ENCODE measurements at regions not wholly inside any gene's neighbourhood (a gene's known extent, or its start where the extent isn't known, plus 50 kb on each side); places are given as distances from the start of the nearest gene placed in this dataset.
"Not testable (repeated sequence)": the region's sequence is repeated elsewhere in the genome, so short reads cannot be mapped to it uniquely, and the experiment has no call there.

DNA sequence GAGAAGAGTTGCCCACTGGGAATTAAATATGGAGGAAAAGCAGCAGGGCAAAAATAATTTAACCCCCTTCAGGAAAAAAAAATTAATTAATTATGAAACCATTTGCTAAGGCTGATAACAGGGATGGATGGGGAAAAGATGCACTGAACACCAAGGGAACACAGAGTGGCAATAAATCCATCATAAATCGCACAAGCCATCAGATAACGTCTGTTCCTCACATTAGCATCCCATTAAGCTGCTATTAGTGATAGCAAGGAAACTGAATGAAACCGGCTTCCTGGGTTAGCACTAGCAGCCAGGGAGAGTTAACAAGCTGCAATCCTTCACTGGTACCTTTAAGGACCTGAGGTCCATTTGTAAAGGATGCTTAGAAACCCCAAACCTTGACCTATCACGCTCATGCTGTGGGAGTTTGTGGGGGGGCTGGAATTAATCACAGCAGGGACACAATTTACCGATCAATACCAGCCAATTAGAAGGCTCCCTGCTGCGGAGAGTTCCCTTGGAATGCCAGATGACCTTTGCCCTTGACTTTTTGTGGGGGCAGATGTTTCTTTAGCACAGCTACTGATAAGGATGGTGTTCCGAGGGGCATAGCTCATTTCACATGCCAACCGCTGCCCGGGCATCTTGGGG lies 175.5 kb upstream of the KLF7 start:
- CTCF ChIA-PET, result interaction anchor here (1.4 kb wide), 1 partner anchor 559 kb away, joined by 3 read pairs; no protein-coding TSS in a partner anchor
- H3K36me3 Mint-ChIP-seq (ENCODE audit: low read depth), result no peaks in the 10 kb centered on the region
- ATAC-seq (ENCODE audit: low read depth) (no peak), DNase-seq (no peak)
- POLR2A ChIA-PET, result interaction anchor here (0.6 kb wide), 1 partner anchor 11 kb away, joined by 3 read pairs; no protein-coding TSS in a partner anchor
- TF ChIP-seq, protein P1, sequence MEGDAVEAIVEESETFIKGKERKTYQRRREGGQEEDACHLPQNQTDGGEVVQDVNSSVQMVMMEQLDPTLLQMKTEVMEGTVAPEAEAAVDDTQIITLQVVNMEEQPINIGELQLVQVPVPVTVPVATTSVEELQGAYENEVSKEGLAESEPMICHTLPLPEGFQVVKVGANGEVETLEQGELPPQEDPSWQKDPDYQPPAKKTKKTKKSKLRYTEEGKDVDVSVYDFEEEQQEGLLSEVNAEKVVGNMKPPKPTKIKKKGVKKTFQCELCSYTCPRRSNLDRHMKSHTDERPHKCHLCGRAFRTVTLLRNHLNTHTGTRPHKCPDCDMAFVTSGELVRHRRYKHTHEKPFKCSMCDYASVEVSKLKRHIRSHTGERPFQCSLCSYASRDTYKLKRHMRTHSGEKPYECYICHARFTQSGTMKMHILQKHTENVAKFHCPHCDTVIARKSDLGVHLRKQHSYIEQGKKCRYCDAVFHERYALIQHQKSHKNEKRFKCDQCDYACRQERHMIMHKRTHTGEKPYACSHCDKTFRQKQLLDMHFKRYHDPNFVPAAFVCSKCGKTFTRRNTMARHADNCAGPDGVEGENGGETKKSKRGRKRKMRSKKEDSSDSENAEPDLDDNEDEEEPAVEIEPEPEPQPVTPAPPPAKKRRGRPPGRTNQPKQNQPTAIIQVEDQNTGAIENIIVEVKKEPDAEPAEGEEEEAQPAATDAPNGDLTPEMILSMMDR (IDR thresholded peaks at IDR 0.05), result no peak
- H3K4me3 Mint-ChIP-seq, result no peak overlapping the region
- peaks cover 9% of the 10 kb centered on the region for H3K4me1 Mint-ChIP-seq
- intact Hi-C loops (cut with micrococcal nuclease), result no loop called here
- peaks cover 3% of the 10 kb centered on the region for H3K9me3 Mint-ChIP-seq
- no peaks in the 10 kb centered on the region for H3K27me3 Mint-ChIP-seq
- H3K27ac Mint-ChIP-seq, result no peak overlapping the region

DNA sequence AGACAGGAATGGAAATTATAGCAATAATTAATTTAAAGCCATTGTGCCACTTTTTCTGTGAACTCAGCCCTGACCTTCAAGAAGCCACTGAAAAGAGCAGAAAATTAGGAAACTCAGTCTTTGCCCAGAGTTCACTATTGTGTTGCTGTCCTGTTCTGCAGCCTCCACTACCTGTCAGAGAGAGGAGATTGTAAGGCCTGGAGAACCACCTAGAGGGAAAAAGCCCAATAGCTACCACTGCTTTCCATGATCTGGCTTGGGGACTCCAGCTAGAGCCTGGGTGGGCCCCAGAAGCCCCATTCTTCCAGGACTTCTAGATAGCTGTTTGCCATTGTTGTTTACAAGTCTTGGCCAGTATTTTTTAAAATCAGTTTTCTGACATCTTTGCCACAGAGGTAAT lies 176.1 kb upstream of the KLF7 start:
- H3K27ac Mint-ChIP-seq, result no peak overlapping the region
- no peak overlapping the region for H3K4me3 Mint-ChIP-seq
- intact Hi-C loops (cut with micrococcal nuclease), result no loop called here
- H3K4me1 Mint-ChIP-seq, result peaks cover 8% of the 10 kb centered on the region
- DNase-seq (no peak), ATAC-seq (ENCODE audit: low read depth) (no peak)
- H3K36me3 Mint-ChIP-seq (ENCODE audit: low read depth), result peaks cover 2% of the 10 kb centered on the region
- ChIA-PET POLR2A (no interaction called here), CTCF (interaction anchor here (1.4 kb wide), 1 partner anchor 560 kb away, joined by 3 read pairs; no protein-coding TSS in a partner anchor)
- peaks cover 7% of the 10 kb centered on the region for H3K9me3 Mint-ChIP-seq
- TF ChIP-seq, protein P1 (IDR thresholded peaks at IDR 0.05), result no peak
- H3K27me3 Mint-ChIP-seq, result no peaks in the 10 kb centered on the region

DNA sequence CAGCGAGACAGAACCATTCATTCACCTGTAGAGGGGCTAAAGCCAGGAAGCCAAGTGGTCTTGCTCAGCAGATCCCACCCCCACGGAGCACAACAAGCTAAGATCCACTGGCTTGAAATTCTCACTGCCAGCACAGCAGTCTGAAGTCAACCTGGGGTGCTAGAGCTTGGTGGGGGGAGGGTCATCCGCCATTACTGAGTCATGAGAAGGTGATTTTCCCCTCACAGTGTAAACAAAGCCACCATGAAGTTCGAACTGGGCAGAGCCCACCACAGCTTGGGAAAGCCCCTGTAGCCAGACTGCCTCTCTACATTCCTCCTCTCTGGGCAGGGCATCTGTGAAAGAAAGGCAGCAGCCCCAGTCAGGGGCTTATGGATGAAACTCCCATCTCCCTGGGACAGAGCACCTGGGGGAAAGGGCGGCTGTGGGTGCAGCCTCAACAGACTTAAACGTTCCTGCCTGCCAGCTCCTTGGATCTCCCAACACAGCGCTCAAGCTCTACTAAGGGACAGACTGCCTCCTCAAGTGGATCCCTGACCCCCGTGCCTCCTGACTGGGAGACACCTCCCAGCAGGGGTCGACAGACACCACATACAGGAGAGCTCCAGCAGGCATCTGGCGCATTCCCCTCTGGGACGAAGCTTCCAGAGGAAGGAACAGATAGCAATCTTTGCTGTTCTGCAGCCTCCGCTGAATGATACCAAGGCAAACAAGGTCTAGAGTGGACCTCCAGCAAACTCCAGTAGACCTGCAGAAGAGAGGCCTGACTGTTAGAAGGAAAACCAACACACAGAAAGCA lies 179.0 kb upstream of the KLF7 start:
- peaks cover 20% of the 10 kb centered on the region for H3K9me3 Mint-ChIP-seq
- H3K36me3 Mint-ChIP-seq (ENCODE audit: low read depth); CTCF ChIA-PET; DNase-seq; POLR2A ChIA-PET; H3K27ac Mint-ChIP-seq; ATAC-seq (ENCODE audit: low read depth); H3K4me3 Mint-ChIP-seq; intact Hi-C loops (cut with micrococcal nuclease); H3K4me1 Mint-ChIP-seq; H3K27me3 Mint-ChIP-seq: not testable (repeated sequence)

DNA sequence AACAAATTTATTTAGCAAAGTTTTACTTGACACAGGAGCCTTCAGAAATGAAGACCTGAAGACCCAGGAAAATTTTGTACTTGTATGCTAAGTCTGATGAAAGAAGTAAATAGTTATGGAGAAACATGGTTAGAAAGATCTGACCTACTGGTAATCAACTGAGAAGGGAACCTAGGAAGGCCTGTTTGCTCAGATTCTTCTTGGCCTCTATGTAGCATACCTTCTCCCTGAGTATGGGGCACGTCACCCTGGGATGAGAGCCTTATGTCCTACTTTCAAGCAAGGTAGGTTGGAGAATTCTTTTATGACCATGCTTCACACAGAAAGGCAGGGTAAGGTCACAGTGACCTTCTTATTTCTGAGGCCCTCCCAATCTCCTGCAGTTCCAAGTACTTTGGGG lies 178.6 kb upstream of the CREB1 start:
- Mint-ChIP-seq H3K9me3 (peaks cover 17% of the 10 kb centered on the region), H3K4me3 (no peak overlapping the region), H3K4me1 (peaks cover 2% of the 10 kb centered on the region), H3K36me3 (ENCODE audit: low read depth) (peaks cover 5% of the 10 kb centered on the region), H3K27ac (no peak overlapping the region), H3K27me3 (no peaks in the 10 kb centered on the region)
- ChIA-PET CTCF (no interaction called here), POLR2A (no interaction called here)
- DNase-seq (no peak), ATAC-seq (ENCODE audit: low read depth) (no peak)
- TF ChIP-seq, protein P1 (IDR thresholded peaks at IDR 0.05), result no peak
- intact Hi-C loops (cut with micrococcal nuclease), result loop anchor here (5.0 to 10.0 kb wide), 2 partner anchors 209 to 546 kb away; no protein-coding TSS in a partner anchor

DNA sequence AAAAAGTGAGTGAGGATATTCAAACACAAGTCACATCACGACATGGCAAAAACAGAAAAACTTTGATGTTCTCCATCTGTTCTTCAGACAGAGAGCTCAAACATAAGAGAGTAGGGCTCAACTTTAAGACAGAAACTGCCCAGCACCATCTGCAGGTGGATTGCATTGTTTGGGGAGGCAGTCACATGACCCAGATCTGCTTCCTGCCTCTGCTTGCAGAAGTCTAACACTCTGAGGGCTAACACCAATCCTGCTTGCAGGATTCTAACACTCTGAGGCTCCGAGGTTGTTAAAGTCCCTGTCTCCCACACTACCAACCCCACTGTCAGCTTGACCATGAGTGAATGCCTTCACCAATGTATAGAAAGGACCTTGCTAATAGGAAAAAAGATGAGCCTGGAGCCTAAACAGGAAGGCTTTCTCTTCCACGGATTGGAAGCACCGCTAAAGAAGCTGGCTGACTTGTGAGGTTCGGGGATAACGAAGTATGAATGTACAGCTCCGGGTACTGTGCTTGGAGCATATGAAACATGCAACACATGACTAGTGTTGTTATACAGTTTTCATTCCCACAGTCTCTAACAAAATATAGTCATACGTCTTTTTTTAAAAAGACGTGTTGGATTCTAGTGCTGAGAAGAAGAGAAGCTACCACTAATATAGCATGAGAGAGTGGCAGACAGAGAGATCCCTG lies 176.6 kb upstream of the CREB1 start:
- DNase-seq, result no peak
- no peaks in the 10 kb centered on the region for H3K27me3 Mint-ChIP-seq
- TF ChIP-seq, protein P1 (IDR thresholded peaks at IDR 0.05), result no peak
- no peak overlapping the region for H3K27ac Mint-ChIP-seq
- no peaks in the 10 kb centered on the region for H3K36me3 Mint-ChIP-seq (ENCODE audit: low read depth)
- POLR2A ChIA-PET, result interaction anchor here (1.0 kb wide), 1 partner anchor 187 kb away, joined by 3 read pairs; the partner anchor contains the start of gene KLF7
- peaks cover 2% of the 10 kb centered on the region for H3K4me1 Mint-ChIP-seq
- ATAC-seq (ENCODE audit: low read depth), result peak; percentile 40
- CTCF ChIA-PET, result interaction anchor here (0.6 to 1.7 kb wide), 3 partner anchors 19 to 552 kb away, joined by 3 to 4 read pairs (median 3); no protein-coding TSS in a partner anchor
- peaks cover 3% of the 10 kb centered on the region for H3K9me3 Mint-ChIP-seq
- intact Hi-C loops (cut with micrococcal nuclease), result loop anchor here (5.0 to 10.0 kb wide), 2 partner anchors 211 to 548 kb away; no protein-coding TSS in a partner anchor
- no peak overlapping the region for H3K4me3 Mint-ChIP-seq

All from activated B cell treated with CpG ODN at 0.5 μM for 24 hours (primary cell).